Ishikawa (cell line): ENCODE measurements at regions not wholly inside any gene's neighbourhood (a gene's known extent, or its start where the extent isn't known, plus 50 kb on each side); places are given as distances from the start of the nearest gene placed in this dataset.

Experiments
- CEBPB ChIP-seq: IDR thresholded peaks from 2 replicates; pipeline ENCODE4 v1.6.1; 2012
- CREB1 ChIP-seq: IDR thresholded peaks from 2 replicates; pipeline ENCODE4 v1.6.1; 2012; ENCODE audit warnings: low read depth
- EP300 ChIP-seq: IDR thresholded peaks from 2 replicates; pipeline ENCODE4 v1.6.1; 2012; ENCODE audit warnings: borderline replicate concordance
- FOXM1 ChIP-seq: IDR thresholded peaks from 2 replicates; pipeline ENCODE4 v1.6.1; 2012; ENCODE audit warnings: low read depth, borderline replicate concordance
- NFIC ChIP-seq: IDR thresholded peaks from 2 replicates; pipeline ENCODE4 v1.6.1; 2012
- RAD21 ChIP-seq: IDR thresholded peaks from 2 replicates; pipeline ENCODE4 v1.6.1; 2012; ENCODE audit warnings: low read depth
- TAF1 ChIP-seq: IDR thresholded peaks from 2 replicates; pipeline ENCODE4 v1.6.1; 2012; ENCODE audit warnings: low read depth, mild to moderate bottlenecking
- TCF12 ChIP-seq: IDR thresholded peaks from 2 replicates; pipeline ENCODE4 v1.6.1; 2012; ENCODE audit warnings: low read depth
- YY1 ChIP-seq: IDR thresholded peaks from 2 replicates; pipeline ENCODE4 v1.6.1; 2012; ENCODE audit warnings: low read depth
- TF ChIP-seq, protein P1 (sequence below): IDR thresholded peaks from 2 replicates; pipeline ENCODE4 v1.6.1; 2012
- TF ChIP-seq, protein P2 (sequence below): IDR thresholded peaks from 2 replicates; pipeline ENCODE4 v1.6.1; 2012; ENCODE audit warnings: low read depth, mild to moderate bottlenecking
- TF ChIP-seq, protein P3 (sequence below): IDR thresholded peaks from 2 replicates; pipeline ENCODE4 v1.6.1; 2012

- TF ChIP-seq EP300: no peak
- no peak for TF ChIP-seq TAF1
- TF ChIP-seq RAD21: no peak
- TF ChIP-seq, protein P1, sequence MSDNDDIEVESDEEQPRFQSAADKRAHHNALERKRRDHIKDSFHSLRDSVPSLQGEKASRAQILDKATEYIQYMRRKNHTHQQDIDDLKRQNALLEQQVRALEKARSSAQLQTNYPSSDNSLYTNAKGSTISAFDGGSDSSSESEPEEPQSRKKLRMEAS: no peak
- no peak for TF ChIP-seq CEBPB
- TF ChIP-seq, protein P2, sequence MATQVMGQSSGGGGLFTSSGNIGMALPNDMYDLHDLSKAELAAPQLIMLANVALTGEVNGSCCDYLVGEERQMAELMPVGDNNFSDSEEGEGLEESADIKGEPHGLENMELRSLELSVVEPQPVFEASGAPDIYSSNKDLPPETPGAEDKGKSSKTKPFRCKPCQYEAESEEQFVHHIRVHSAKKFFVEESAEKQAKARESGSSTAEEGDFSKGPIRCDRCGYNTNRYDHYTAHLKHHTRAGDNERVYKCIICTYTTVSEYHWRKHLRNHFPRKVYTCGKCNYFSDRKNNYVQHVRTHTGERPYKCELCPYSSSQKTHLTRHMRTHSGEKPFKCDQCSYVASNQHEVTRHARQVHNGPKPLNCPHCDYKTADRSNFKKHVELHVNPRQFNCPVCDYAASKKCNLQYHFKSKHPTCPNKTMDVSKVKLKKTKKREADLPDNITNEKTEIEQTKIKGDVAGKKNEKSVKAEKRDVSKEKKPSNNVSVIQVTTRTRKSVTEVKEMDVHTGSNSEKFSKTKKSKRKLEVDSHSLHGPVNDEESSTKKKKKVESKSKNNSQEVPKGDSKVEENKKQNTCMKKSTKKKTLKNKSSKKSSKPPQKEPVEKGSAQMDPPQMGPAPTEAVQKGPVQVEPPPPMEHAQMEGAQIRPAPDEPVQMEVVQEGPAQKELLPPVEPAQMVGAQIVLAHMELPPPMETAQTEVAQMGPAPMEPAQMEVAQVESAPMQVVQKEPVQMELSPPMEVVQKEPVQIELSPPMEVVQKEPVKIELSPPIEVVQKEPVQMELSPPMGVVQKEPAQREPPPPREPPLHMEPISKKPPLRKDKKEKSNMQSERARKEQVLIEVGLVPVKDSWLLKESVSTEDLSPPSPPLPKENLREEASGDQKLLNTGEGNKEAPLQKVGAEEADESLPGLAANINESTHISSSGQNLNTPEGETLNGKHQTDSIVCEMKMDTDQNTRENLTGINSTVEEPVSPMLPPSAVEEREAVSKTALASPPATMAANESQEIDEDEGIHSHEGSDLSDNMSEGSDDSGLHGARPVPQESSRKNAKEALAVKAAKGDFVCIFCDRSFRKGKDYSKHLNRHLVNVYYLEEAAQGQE: no peak
- TF ChIP-seq, protein P3, sequence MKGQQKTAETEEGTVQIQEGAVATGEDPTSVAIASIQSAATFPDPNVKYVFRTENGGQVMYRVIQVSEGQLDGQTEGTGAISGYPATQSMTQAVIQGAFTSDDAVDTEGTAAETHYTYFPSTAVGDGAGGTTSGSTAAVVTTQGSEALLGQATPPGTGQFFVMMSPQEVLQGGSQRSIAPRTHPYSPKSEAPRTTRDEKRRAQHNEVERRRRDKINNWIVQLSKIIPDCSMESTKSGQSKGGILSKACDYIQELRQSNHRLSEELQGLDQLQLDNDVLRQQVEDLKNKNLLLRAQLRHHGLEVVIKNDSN: no peak
- TF ChIP-seq FOXM1: no peak
- TF ChIP-seq CREB1: no peak
- no peak for TF ChIP-seq YY1
- no peak for TF ChIP-seq TCF12
- no peak for TF ChIP-seq NFIC
These were observed 56.7 kb upstream of the SGK1 start for GRCh38 chr6:134374491-134375219.
